MM.1S (cell line): ENCODE measurements at regions not wholly inside any gene's neighbourhood (a gene's known extent, or its start where the extent isn't known, plus 50 kb on each side); places are given as distances from the start of the nearest gene placed in this dataset.

ENCODE experiments used
- CTCF ChIP-seq: fragments of 300-600 bp; sonication (generic); IDR thresholded peaks from 2 replicates; pipeline ENCODE4 v1.5.1; 2016; ENCODE audit warnings: antibody characterized with exemption, low read length, mixed read lengths
- EZH2phosphoT487 ChIP-seq: fragments of 300-600 bp; sonication (generic); IDR thresholded peaks from 2 replicates; pipeline ENCODE4 v1.6.1; 2018; ENCODE audit warnings: antibody characterized with exemption, low read length

- no peak for TF ChIP-seq CTCF
- no peak for TF ChIP-seq EZH2phosphoT487
Observed at GRCh38 chr12:32034045-32034444, 72.6 kb upstream of the BICD1 start.
